GM18505 (cell line): ENCODE measurements at regions not wholly inside any gene's neighbourhood (a gene's known extent, or its start where the extent isn't known, plus 50 kb on each side); places are given as distances from the start of the nearest gene placed in this dataset.

Experiments used
- ATAC-seq: cut with Tn5 transposase; IDR thresholded peaks from one replicate; pipeline ENCODE4 v1.9.1; 2021; ENCODE audit not compliant: unreplicated experiment
- POLR2A ChIP-seq: IDR thresholded peaks from 4 replicates; pipeline ENCODE4 v1.6.1; 2011; ENCODE audit warnings: borderline replicate concordance; ENCODE audit not compliant: insufficient read depth, insufficient read length; ENCODE audit errors: extremely low read depth

DNA sequence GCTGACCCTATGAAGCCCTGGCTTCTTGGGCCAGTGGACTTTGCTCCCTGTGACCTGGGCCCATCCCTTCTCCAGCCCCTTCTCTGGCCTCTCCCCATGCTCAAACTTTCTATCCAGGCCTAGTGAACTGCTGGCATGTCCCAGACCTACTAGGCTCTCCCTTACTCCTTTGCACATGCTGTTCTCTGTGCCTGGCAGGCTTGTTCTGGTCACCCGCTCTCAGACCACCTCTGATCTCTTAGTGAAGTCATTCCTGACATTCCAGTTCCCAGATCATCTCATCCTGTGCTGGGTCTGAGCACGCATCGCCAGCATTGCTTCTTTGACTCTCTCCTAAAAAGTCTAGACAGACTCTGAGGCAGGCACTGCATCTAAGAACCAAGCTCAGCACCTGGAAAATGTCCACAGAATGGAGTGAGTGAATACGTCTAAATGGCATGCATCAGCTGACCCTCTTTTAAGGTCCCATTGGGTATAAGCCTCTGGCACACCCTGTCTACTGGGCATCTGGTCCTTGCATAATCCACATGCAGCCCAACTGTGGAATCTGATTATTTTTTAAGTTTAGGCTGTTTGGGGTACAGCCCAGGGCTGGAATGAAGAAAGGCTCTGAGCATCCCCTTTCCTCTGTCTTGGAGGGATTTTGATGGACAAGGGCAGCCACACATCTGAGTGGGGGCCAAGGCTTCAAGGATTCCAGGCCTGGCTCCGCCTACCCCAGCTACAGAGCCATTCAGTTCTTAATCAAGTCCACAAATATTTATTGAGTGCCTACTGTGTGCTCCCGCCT lies 130.6 kb upstream of the HAAO start:
- ATAC-seq, result no peak
- TF ChIP-seq POLR2A, result no peak

DNA sequence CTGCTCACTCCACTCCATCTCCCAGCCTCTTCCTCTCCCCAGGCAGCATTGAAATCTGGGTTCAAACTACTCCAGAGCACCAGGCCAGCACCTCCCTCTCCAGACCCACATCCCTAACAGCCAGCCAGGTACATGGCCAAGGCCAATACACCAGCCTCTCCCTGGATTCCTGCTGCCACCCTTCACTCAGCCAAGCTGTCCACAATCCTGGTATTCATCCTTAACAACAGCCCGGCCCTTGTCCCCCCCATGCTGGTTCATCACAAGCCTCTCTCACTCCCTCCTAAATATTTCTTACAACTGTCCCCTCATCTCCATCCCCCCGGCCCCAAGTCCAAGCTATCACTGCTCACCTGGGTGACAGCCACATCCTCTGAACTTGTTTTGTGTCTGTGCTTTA lies 129.9 kb upstream of the HAAO start:
- TF ChIP-seq POLR2A, result no peak
- no peak for ATAC-seq

DNA sequence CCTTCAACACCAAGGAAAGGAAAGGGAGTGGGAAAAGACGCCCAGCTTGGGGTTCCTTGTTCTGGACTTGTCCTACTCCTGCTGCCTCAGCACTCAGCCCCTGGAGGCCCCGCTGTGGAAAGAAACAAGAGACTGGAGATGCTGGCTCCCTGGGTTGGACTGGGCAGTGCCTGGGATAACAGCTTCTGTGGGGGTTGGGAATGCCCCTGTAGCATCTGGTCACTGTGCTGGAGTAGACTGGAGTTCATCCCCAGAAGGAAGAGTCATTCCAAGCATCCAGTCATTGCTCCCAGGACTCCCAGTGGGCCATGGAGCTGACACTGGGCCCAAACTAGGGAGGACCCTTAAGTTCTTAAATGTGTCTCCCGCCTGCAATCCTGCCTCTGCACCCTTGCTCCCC lies 129.3 kb upstream of the HAAO start:
- TF ChIP-seq POLR2A, result no peak
- ATAC-seq, result no peak

DNA sequence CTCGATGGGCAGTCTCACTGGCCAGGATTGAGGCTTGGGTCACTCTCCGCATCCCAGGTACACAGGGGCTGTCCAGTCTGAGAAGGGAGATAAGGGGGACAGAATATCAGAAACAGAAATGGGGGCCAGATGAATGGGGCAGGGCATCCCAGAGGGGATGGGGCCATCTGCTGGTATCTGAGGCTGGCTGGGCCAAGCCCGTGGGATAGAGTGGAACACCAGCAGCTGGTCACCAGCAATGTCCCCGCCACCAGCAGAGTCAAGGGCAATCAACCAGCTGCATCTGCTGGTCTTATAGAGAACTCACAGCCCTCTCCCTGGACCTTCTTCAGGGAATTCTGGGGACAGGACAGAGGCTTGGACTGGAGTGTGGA lies 128.8 kb upstream of the HAAO start:
- no peak for TF ChIP-seq POLR2A
- no peak for ATAC-seq

DNA sequence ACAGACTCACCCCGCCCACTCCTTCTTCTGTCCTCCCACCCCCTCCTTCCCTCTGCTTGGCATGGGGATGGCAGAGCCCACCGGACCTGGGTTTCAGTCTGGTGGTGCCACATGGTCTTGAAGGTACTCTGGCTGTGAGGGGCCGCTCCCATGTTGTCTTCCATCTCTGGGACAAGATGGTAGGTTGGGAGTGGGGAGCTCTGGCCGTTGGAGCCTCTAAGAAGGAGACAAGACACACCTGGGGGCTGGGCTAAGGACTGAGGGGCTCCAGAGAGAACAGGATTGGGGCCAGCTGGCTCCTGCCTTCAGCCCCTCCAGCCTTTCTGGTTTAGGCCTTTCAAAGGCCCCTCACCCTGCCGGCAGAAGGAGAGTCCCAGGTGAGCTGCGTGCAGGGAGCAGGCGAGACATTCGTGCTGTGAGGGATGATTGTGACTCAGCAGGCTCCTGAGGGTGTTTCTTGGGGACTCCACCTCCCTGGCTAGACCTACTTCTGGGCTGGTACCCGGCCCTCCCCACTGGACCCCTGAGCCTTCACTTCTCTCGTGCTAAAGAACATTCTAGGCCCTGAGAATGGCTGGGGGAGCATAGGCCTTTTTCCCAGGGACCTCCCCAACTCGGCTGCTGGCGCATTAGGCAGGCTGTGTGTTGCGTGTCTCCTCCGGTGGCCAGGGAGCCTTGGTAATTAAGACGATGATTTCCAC lies 128.2 kb upstream of the HAAO start:
- no peak for ATAC-seq
- no peak for TF ChIP-seq POLR2A

DNA sequence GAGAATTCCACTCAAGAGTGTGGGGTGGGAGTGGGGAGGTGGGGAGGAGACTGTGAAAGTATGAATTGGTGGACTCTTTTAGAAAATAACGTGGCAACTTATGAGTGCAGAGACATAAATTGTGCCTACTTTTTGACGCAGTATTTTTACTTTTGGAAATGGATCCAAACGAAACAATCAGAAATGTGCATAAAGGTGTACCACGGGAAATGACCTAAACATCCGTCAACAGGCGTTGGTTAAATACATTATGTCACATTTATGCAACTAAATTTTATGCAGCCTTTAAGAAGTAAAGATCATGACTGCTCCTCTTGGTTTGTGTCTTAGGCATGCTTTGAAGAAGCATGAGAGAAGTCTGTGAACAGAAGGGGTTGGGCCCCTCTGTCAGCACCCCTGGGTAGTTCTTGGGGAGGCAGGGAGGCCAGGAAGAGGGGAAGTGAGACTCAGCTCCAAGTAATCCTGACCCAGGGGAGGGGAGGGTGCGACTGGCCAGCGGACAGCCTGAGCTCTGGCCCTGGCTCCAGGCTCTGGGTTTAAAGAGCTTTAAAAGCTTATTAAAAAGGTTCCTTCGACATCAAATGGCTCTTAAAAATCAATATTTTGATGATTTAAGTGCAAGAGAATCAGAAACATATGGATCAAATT lies 126.4 kb upstream of the HAAO start:
- TF ChIP-seq POLR2A, result no peak
- no peak for ATAC-seq

DNA sequence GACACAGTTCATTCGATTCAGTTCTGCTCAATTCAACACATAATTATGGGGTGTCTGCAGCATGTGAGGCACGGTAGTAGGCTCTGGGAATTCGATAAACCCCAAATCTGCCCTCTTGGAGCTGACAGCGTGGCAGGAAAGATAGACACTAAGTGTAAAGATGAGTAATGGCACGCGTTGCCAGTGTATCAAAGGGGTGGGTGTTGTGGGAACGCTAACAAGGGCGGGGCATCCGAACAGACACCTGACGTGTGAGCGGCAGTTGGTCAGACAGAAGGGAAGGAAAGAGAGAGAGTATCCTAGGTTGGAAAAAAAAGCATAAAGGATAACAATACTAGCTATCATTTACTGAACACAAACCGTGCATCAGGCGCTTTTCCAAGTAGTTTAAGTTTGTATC lies 125.7 kb upstream of the HAAO start:
- no peak for TF ChIP-seq POLR2A
- ATAC-seq, result no peak

DNA sequence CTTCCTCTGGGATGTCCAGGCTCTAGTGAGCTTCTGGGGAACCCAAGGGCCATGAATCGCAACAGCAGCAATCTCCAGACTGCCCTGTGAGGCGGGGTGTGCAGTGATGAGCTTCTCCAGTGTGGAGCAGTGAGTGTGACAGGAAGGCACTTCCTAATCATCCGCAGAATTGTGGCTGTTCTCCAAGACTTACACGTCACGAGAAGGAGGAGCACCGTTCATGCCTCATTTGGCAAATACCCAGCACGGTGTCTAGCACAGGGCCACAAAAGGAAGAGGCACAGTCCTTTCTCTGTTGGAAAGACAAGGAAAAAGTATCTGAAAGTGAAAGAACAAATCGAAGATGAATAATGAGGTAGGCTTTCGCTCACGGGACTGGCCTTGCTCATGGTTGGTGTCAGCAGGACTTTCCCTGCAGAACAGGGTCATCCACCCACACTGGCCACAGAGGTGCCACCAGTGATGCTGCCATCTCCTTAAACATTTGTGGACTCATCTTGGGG lies 125.1 kb upstream of the HAAO start:
- no peak for ATAC-seq
- no peak for TF ChIP-seq POLR2A

DNA sequence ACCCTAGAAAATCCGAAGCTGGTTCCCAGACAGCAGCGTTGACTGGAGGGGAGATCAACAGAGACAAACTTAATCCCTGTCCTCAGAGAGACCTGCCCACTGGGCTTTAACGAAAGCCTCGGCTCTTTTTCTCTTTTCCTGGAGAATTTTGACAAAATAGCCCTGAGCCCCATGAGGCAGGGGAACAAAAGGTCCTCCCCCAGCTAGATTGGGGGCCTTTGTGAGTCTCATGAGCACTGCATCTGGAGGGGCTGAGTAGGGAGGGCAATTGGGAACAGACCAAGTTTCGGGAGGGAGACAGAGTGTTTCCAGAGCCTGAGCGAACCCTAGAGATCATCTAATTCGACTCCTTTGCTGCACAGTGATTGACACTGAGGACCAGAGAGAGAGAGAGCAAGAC lies 123.9 kb upstream of the HAAO start:
- no peak for ATAC-seq
- TF ChIP-seq POLR2A, result no peak

DNA sequence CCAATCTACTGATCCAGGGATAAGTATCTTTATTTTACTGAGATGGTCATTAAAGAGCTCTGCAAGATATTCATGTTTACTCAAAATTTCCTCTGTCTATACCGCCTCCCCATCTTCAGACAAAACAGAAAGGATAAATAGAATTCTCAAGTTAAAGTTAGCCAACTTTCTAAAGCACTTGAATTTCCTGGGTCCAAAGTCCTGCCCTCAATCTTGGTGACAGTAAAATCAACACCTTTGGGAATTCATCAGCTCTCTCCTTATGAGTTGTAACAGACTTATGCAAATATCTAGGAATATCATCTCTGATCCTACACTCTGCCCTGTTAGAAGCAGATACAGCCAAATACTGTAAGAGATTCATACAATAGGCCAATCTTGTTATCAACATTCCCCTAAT lies 122.5 kb upstream of the HAAO start:
- no peak for TF ChIP-seq POLR2A
- no peak for ATAC-seq

DNA sequence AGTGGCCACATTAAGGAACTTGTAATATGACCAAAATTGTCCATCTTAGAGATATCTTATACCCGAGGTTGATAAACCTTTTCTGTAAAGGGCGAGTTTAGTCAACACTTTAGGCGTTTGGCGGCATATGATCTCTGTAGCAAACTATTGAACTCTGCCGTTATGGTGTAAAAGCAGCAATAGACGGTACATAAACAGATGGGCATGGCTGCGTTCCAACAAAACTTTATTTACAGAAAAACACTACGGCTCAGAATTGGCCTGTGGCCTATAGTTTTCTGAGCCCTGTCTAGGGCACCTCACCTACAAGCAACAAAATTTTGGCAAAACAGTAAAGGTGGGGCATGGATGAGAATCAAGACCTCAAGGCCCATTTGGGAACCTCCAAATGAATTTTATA lies 121.9 kb upstream of the HAAO start:
- no peak for ATAC-seq
- no peak for TF ChIP-seq POLR2A

DNA sequence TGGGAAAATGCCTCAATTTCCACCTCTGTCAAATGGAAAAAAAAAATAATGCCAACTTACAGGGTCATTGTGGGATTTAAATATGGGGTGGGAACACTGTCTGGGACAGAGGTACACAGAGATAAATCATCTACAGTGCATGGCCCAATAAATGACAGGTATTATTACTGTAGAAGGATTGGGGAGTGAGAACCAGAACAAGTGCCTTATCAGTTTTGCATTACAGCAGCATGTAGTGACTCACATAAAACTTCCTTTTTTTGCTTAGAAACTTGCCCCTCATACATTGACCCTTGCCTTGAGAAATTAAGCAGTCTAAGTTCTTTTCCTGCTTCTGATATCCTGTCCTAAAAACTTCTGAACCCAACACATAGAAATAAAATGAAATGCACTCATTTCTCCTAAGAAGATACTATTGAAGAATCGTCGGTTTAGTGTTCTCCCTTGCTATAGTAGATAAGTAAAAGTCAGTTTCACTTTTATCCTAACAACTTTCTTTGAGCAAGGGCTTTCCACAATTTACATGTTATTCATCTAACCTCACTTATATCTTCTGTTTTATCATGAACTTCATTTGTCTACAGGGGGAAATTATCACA lies 121.0 kb upstream of the HAAO start:
- no peak for ATAC-seq
- TF ChIP-seq POLR2A, result no peak

DNA sequence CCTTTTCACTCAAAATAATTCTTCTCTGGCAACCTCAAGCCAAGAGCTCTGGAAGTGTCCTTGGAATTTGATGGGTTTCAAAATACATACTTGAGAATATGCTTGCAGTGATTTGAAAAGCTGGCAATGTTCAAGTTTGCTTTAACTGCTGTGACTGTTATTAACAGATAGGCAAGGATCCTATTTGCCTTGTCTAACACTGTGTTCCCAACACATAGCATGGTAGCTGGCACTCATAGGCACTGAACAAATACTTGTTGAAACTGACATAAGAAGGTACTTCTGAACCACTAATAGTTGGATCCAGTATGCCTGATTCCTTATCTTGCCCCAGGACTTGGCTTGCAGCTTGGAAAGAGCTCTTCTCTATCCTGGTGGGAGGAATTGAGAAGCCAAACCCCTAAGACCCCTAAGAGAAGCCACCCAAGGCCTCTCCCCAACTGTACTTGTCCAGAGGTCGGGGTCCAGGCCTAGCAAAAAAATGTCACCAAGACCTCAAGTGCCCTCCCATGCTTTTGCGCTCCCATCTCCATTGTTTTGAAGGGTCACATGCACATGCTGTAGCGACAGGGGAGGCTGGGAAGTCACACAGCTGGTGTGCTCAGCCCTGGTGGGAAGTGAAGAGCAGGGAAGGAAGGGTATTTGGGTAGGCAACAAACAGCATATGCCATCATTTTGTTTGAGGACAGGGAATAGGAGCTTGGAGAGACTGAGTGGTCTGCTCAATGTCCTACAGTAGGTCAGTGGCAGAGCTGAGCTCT lies 118.4 kb upstream of the HAAO start:
- no peak for TF ChIP-seq POLR2A
- no peak for ATAC-seq
